ENCODE measurements at regions not wholly inside any gene's neighbourhood (a gene's known extent, or its start where the extent isn't known, plus 50 kb on each side); places are given as distances from the start of the nearest gene placed in this dataset.

- intact Hi-C loops (cut with micrococcal nuclease; ENCODE audit: unreplicated experiment) = no loop called here
- no TSS peak for BruUV-seq (replicated peaks)
- no peak overlapping the region for H3K4me3 Mint-ChIP-seq (ENCODE audit: low read depth, unreplicated experiment)
- peaks cover 11% of the 10 kb centered on the region for H3K9me3 Mint-ChIP-seq (ENCODE audit: low read depth, unreplicated experiment)
- no peaks in the 10 kb centered on the region for H3K27me3 Mint-ChIP-seq (ENCODE audit: unreplicated experiment)
- CTCF ChIA-PET = no interaction called here
- no peak for DNase-seq
- H3K27ac Mint-ChIP-seq (ENCODE audit: unreplicated experiment) = no peak overlapping the region
- no peak for TF ChIP-seq CTCF (IDR thresholded peaks at IDR 0.05; ENCODE audit: unreplicated experiment)
- H3K4me1 Mint-ChIP-seq (ENCODE audit: low read depth, unreplicated experiment) = no peaks in the 10 kb centered on the region
- H3K36me3 Mint-ChIP-seq (ENCODE audit: insufficient read depth, unreplicated experiment) = no peaks in the 10 kb centered on the region
Observed at GRCh38 chr4:34362654-34363053, 1881.7 kb downstream of the ARAP2 start.

- DNase-seq = no peak
- no peaks in the 10 kb centered on the region for H3K36me3 Mint-ChIP-seq (ENCODE audit: insufficient read depth, unreplicated experiment)
- peaks cover 7% of the 10 kb centered on the region for H3K9me3 Mint-ChIP-seq (ENCODE audit: low read depth, unreplicated experiment)
- H3K27me3 Mint-ChIP-seq (ENCODE audit: unreplicated experiment) = no peaks in the 10 kb centered on the region
- TF ChIP-seq CTCF (IDR thresholded peaks at IDR 0.05; ENCODE audit: unreplicated experiment) = no peak
- H3K4me3 Mint-ChIP-seq (ENCODE audit: low read depth, unreplicated experiment) = no peak overlapping the region
- intact Hi-C loops (cut with micrococcal nuclease; ENCODE audit: unreplicated experiment) = no loop called here
- no peaks in the 10 kb centered on the region for H3K4me1 Mint-ChIP-seq (ENCODE audit: low read depth, unreplicated experiment)
- CTCF ChIA-PET = no interaction called here
- H3K27ac Mint-ChIP-seq (ENCODE audit: unreplicated experiment) = no peak overlapping the region
- BruUV-seq (replicated peaks) = no TSS peak
Observed at GRCh38 chr4:34363842-34364241, 1880.5 kb downstream of the ARAP2 start.

GRCh38 chr4:34365946-34366345 is 1878.4 kb downstream of the ARAP2 start:
- Mint-ChIP-seq H3K4me3 (ENCODE audit: low read depth, unreplicated experiment) (no peak overlapping the region), H3K4me1 (ENCODE audit: low read depth, unreplicated experiment) (no peaks in the 10 kb centered on the region), H3K9me3 (ENCODE audit: low read depth, unreplicated experiment) (peaks cover 7% of the 10 kb centered on the region), H3K27ac (ENCODE audit: unreplicated experiment) (no peak overlapping the region), H3K36me3 (ENCODE audit: insufficient read depth, unreplicated experiment) (no peaks in the 10 kb centered on the region), H3K27me3 (ENCODE audit: unreplicated experiment) (no peaks in the 10 kb centered on the region)
- no TSS peak for BruUV-seq (replicated peaks)
- TF ChIP-seq CTCF (IDR thresholded peaks at IDR 0.05; ENCODE audit: unreplicated experiment) = no peak
- CTCF ChIA-PET = no interaction called here
- intact Hi-C loops (cut with micrococcal nuclease; ENCODE audit: unreplicated experiment) = no loop called here
- DNase-seq = no peak

GRCh38 chr4:34371676-34372075 is 1872.6 kb downstream of the ARAP2 start:
- no peaks in the 10 kb centered on the region for H3K27me3 Mint-ChIP-seq (ENCODE audit: unreplicated experiment)
- CTCF ChIA-PET = no interaction called here
- H3K27ac Mint-ChIP-seq (ENCODE audit: unreplicated experiment) = no peak overlapping the region
- H3K36me3 Mint-ChIP-seq (ENCODE audit: insufficient read depth, unreplicated experiment) = no peaks in the 10 kb centered on the region
- intact Hi-C loops (cut with micrococcal nuclease; ENCODE audit: unreplicated experiment) = no loop called here
- H3K4me3 Mint-ChIP-seq (ENCODE audit: low read depth, unreplicated experiment) = no peak overlapping the region
- peaks cover 6% of the 10 kb centered on the region for H3K9me3 Mint-ChIP-seq (ENCODE audit: low read depth, unreplicated experiment)
- no peaks in the 10 kb centered on the region for H3K4me1 Mint-ChIP-seq (ENCODE audit: low read depth, unreplicated experiment)
- BruUV-seq (replicated peaks) = no TSS peak
- DNase-seq = no peak
- no peak for TF ChIP-seq CTCF (IDR thresholded peaks at IDR 0.05; ENCODE audit: unreplicated experiment)

GRCh38 chr4:34372815-34373214 is 1871.5 kb downstream of the ARAP2 start:
- H3K4me1 Mint-ChIP-seq (ENCODE audit: low read depth, unreplicated experiment) = no peaks in the 10 kb centered on the region
- no peaks in the 10 kb centered on the region for H3K36me3 Mint-ChIP-seq (ENCODE audit: insufficient read depth, unreplicated experiment)
- no peak overlapping the region for H3K27ac Mint-ChIP-seq (ENCODE audit: unreplicated experiment)
- peaks cover 3% of the 10 kb centered on the region for H3K9me3 Mint-ChIP-seq (ENCODE audit: low read depth, unreplicated experiment)
- no peak for TF ChIP-seq CTCF (IDR thresholded peaks at IDR 0.05; ENCODE audit: unreplicated experiment)
- no peaks in the 10 kb centered on the region for H3K27me3 Mint-ChIP-seq (ENCODE audit: unreplicated experiment)
- CTCF ChIA-PET = no interaction called here
- no TSS peak for BruUV-seq (replicated peaks)
- no peak for DNase-seq
- intact Hi-C loops (cut with micrococcal nuclease; ENCODE audit: unreplicated experiment) = no loop called here
- no peak overlapping the region for H3K4me3 Mint-ChIP-seq (ENCODE audit: low read depth, unreplicated experiment)

Data from Calu3 (cell line).